Endothelial cell of umbilical vein (primary cell): ENCODE measurements at regions not wholly inside any gene's neighbourhood (a gene's known extent, or its start where the extent isn't known, plus 50 kb on each side); places are given as distances from the start of the nearest gene placed in this dataset.

Experiments used
- BruUV-seq: library from RNA; stranded (reverse); fragments of 400-500 nt; replicated peaks from 2 replicates; lab custom pipeline; 2021; lab: Mats Ljungman, UMichigan
- CTCF ChIA-PET: fragments of 300-600, 350-600 bp; sonication (Branson Sonifier 250); formaldehyde crosslinking; loops from one replicate; lab custom pipeline; 2021; ENCODE audit warnings: antibody characterized with exemption, inconsistent platforms; lab: Charles Lee
- POLR2A ChIA-PET: fragments of 300-600, 350-600 bp; sonication (Branson Sonifier 250); formaldehyde crosslinking; loops from one replicate; lab custom pipeline; 2021; ENCODE audit warnings: antibody characterized with exemption, inconsistent platforms; lab: Charles Lee
- DNase-seq: peaks from one replicate; pipeline ENCODE4 v3.0.0-alpha.2; 2011; ENCODE audit warnings: low read depth, low spot score
- FAIRE-seq: peaks from 2 replicates; lab custom pipeline; 2011; peaks lifted over from hg19 to GRCh38; lab: Jason Lieb, UNC
- H2AFZ ChIP-seq: 2 replicates; pipeline ENCODE4 v1.6.0; 2012; ENCODE audit warnings: low read depth, low read length, control low read depth, inconsistent platforms
- H3K27ac ChIP-seq: 2 replicates; pipeline ENCODE4 v1.5.1; 2011; ENCODE audit warnings: low read depth, mild to moderate bottlenecking, control low read depth, low read length, moderate library complexity; ENCODE audit not compliant: insufficient read depth
- H3K27me3 ChIP-seq, 2 experiments: 2 replicates each; pipeline versions ENCODE4 v1.6.0 to v1.6.1; 2011; ENCODE audit warnings: low read length in 2 of 2, mixed read lengths in 1 of 2; ENCODE audit not compliant: control insufficient read depth in 2 of 2, insufficient read depth in 2 of 2
- H3K36me3 ChIP-seq, 2 experiments: 2 replicates in 1 of 2; 3 replicates in 1 of 2; pipeline ENCODE4 v1.5.1; 2011; ENCODE audit warnings: low read length in 2 of 2, mild to moderate bottlenecking in 1 of 2, moderate library complexity in 1 of 2; ENCODE audit not compliant: control insufficient read depth in 2 of 2, insufficient read depth in 2 of 2; ENCODE audit errors: extremely low read depth in 1 of 2
- H3K4me1 ChIP-seq: 3 replicates; pipeline ENCODE4 v1.5.1; 2011; ENCODE audit warnings: mild to moderate bottlenecking, low read length; ENCODE audit not compliant: control insufficient read depth, insufficient read depth; ENCODE audit errors: extremely low read depth
- H3K4me2 ChIP-seq: 2 replicates; pipeline ENCODE4 v1.6.1; 2011; ENCODE audit warnings: low read length, control low read depth, mixed read lengths; ENCODE audit not compliant: insufficient read depth
- H3K4me3 ChIP-seq, 3 experiments: fragments of 200-600 bp in 1 of 3; sonication (generic), shearing (Covaris generic) in 1 of 3; replicated peaks in 1 of 3; 2 replicates each; pipeline ENCODE4 v1.5.1; 2011 to 2016; ENCODE audit warnings: control low read depth in 3 of 3, low read length in 3 of 3, mild to moderate bottlenecking in 2 of 3, inconsistent platforms in 1 of 3, low read depth in 1 of 3, moderate library complexity in 1 of 3; ENCODE audit not compliant: insufficient read depth in 1 of 3
- H3K79me2 ChIP-seq: 2 replicates; pipeline ENCODE4 v1.6.0; 2012; ENCODE audit warnings: low read length, inconsistent platforms; ENCODE audit not compliant: control insufficient read depth, insufficient read depth
- H3K9ac ChIP-seq: replicated peaks from 2 replicates; pipeline ENCODE3; 2011; ENCODE audit warnings: low read length, control low read depth; ENCODE audit not compliant: insufficient read depth; ENCODE audit errors: extremely low read depth
- H3K9me1 ChIP-seq: replicated peaks from 3 replicates; pipeline ENCODE4 v1.6.0; 2011; ENCODE audit warnings: mild to moderate bottlenecking, low read length; ENCODE audit not compliant: control insufficient read depth, insufficient read depth; ENCODE audit errors: extremely low read depth
- H3K9me3 ChIP-seq: replicated peaks from 2 replicates; pipeline ENCODE4 v1.5.1; 2012; ENCODE audit warnings: low read length, inconsistent platforms; ENCODE audit not compliant: control insufficient read depth, insufficient read depth
- H4K20me1 ChIP-seq: replicated peaks from 2 replicates; pipeline ENCODE3; 2011; ENCODE audit warnings: mild to moderate bottlenecking, low read length; ENCODE audit not compliant: control insufficient read depth, insufficient read depth; ENCODE audit errors: extremely low read depth
- JUN ChIP-seq: IDR thresholded peaks from 2 replicates; pipeline ENCODE4 v1.6.1; 2011; ENCODE audit warnings: borderline replicate concordance, low read depth; ENCODE audit not compliant: insufficient read length, insufficient read depth
- MYC ChIP-seq: IDR thresholded peaks from one replicate; pipeline ENCODE4 v1.6.1; 2011; ENCODE audit warnings: mild to moderate bottlenecking, low read depth, low read length
- POLR2A ChIP-seq: IDR thresholded peaks from 2 replicates; pipeline ENCODE4 v1.6.1; 2012; ENCODE audit warnings: low read depth, mild to moderate bottlenecking, control low read depth, low read length
- POLR2AphosphoS5 ChIP-seq: IDR thresholded peaks from 2 replicates; pipeline ENCODE4 v1.6.1; 2012; ENCODE audit warnings: low read depth, mild to moderate bottlenecking, control low read depth, low read length, moderate library complexity; ENCODE audit not compliant: insufficient read depth
- dilution Hi-C: fragments of 300-500 bp; cut with MboI; formaldehyde crosslinking; loops from one replicate; pipeline ENCODE4 v1.15.0; 2019; ENCODE audit warnings: low sequenced_read_pairs; ENCODE audit not compliant: extremely low pct_ligation_motif_present
- intact Hi-C: fragments of 100-400 bp; cut with micrococcal nuclease; formaldehyde crosslinking; loops from one replicate; pipeline ENCODE4 v1.10.0; 2022
- TF ChIP-seq, protein P1 (sequence below), 2 donors: IDR thresholded peaks; 1 replicate in 1 of 2; 2 replicates in 1 of 2; pipeline ENCODE4 v1.5.1; 2011; ENCODE audit warnings: low read length in 2 of 2, mild to moderate bottlenecking in 2 of 2, moderate library complexity in 2 of 2, control low read depth in 1 of 2, inconsistent platforms in 1 of 2, low read depth in 1 of 2; ENCODE audit not compliant: insufficient read depth in 1 of 2; ENCODE audit errors: extremely low read depth in 1 of 2
- TF ChIP-seq, protein P2 (sequence below): IDR thresholded peaks from 2 replicates; pipeline ENCODE4 v1.6.1; 2011; ENCODE audit not compliant: insufficient read depth, insufficient read length

- DNase-seq (no peak), FAIRE-seq (no peak)
- Histone ChIP-seq H3K4me1 (no peaks in the 10 kb centered on the region), H2AFZ (no peak overlapping the region), H3K27me3 (peaks cover 0 to 9% of the 10 kb centered on the region in 2 experiments), H3K36me3 (no peaks in the 10 kb centered on the region), H3K4me2 (no peak overlapping the region), H3K9me3 (no peaks in the 10 kb centered on the region), H3K4me3 (no peak overlapping the region), H3K9me1 (no peaks in the 10 kb centered on the region), H3K79me2 (no peaks in the 10 kb centered on the region), H3K27ac (no peak overlapping the region), H3K9ac (no peak overlapping the region), H4K20me1 (no peaks in the 10 kb centered on the region)
- intact Hi-C loops, result no loop called here
- dilution Hi-C loops, result no loop called here
- ChIA-PET POLR2A (no interaction called here), CTCF (interaction anchor here (1.0 to 1.8 kb wide), 3 partner anchors 12 to 117 kb away, joined by 3 to 5 read pairs (median 3); no protein-coding TSS in a partner anchor)
- TF ChIP-seq, protein P1, sequence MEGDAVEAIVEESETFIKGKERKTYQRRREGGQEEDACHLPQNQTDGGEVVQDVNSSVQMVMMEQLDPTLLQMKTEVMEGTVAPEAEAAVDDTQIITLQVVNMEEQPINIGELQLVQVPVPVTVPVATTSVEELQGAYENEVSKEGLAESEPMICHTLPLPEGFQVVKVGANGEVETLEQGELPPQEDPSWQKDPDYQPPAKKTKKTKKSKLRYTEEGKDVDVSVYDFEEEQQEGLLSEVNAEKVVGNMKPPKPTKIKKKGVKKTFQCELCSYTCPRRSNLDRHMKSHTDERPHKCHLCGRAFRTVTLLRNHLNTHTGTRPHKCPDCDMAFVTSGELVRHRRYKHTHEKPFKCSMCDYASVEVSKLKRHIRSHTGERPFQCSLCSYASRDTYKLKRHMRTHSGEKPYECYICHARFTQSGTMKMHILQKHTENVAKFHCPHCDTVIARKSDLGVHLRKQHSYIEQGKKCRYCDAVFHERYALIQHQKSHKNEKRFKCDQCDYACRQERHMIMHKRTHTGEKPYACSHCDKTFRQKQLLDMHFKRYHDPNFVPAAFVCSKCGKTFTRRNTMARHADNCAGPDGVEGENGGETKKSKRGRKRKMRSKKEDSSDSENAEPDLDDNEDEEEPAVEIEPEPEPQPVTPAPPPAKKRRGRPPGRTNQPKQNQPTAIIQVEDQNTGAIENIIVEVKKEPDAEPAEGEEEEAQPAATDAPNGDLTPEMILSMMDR (IDR thresholded peaks at IDR 0.05; ENCODE audit: extremely low read depth in 1 of 2, insufficient read depth in 1 of 2, low read depth in 1 of 2, low read length in 2 of 2), result no peak
- TF ChIP-seq JUN (no peak), POLR2A (no peak), POLR2AphosphoS5 (no peak)
- TF ChIP-seq, protein P2, sequence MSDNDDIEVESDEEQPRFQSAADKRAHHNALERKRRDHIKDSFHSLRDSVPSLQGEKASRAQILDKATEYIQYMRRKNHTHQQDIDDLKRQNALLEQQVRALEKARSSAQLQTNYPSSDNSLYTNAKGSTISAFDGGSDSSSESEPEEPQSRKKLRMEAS, result no peak
- BruUV-seq, result no TSS peak
These were observed 131.8 kb upstream of the C14orf180 start for GRCh38 chr14:104447750-104448149.

DNA sequence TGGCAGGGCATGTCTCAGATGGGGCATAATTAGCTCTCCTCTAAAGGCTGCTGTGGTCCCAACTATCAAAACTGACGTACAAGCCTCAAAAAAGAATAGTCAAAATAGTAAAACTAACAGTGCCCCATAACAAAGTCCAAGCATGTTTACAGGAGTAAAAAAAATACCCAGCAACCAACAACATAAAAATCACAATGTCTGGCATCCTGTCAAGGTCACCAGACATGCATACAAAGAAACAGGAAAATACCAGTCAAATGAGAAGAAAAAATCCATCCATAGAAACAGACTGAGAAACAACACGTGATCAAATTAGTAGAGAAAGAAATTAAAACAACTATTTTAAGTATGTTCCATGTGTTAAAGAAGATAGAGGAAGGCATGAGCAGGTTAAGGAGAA, 131.2 kb upstream of the C14orf180 start:
- no peak for FAIRE-seq
- dilution Hi-C loops, result no loop called here

More for the DNA sequence above, 131.2 kb upstream of the C14orf180 start:
- intact Hi-C loops, result no loop called here
- no peaks in the 10 kb centered on the region for H3K36me3 ChIP-seq
- BruUV-seq, result no TSS peak
- peaks cover 0 to 9% of the 10 kb centered on the region in 2 experiments for H3K27me3 ChIP-seq
- TF ChIP-seq MYC (no peak), POLR2A (no peak)
- H3K27ac ChIP-seq, result no peak overlapping the region
- H2AFZ ChIP-seq, result no peak overlapping the region
- H3K79me2 ChIP-seq, result no peaks in the 10 kb centered on the region
- CTCF ChIA-PET, result interaction anchor here (1.0 to 1.8 kb wide), 3 partner anchors 12 to 116 kb away, joined by 3 to 5 read pairs (median 3); no protein-coding TSS in a partner anchor
- POLR2A ChIA-PET, result no interaction called here
- no peaks in the 10 kb centered on the region for H3K9me1 ChIP-seq
- no peaks in the 10 kb centered on the region for H3K9me3 ChIP-seq
- no peak overlapping the region for H3K4me2 ChIP-seq
- peak; percentile 61 for DNase-seq
- no peak overlapping the region for H3K9ac ChIP-seq
- no peak overlapping the region for H3K4me3 ChIP-seq
- H3K4me1 ChIP-seq, result no peaks in the 10 kb centered on the region
- no peaks in the 10 kb centered on the region for H4K20me1 ChIP-seq
